GM23338 (cell line): ENCODE measurements at regions not wholly inside any gene's neighbourhood (a gene's known extent, or its start where the extent isn't known, plus 50 kb on each side); places are given as distances from the start of the nearest gene placed in this dataset.

Experiments
- CREB1 ChIP-seq: fragments of 250-450 bp; sonication (Bioruptor Pico); IDR thresholded peaks from 2 replicates; pipeline ENCODE4 v1.5.0; 2020; ENCODE audit warnings: low read depth, mild to moderate bottlenecking, moderate library complexity
- EZH2 ChIP-seq: fragments of 200-600 bp; sonication (generic); IDR thresholded peaks from one replicate; pipeline ENCODE4 v1.8.0; 2017; ENCODE audit warnings: antibody characterized with exemption, mild to moderate bottlenecking, low read depth; ENCODE audit not compliant: unreplicated experiment
- EZH2phosphoT487 ChIP-seq: fragments of 200-600 bp; sonication (generic); IDR thresholded peaks from one replicate; pipeline ENCODE4 v1.8.1; 2018; ENCODE audit warnings: antibody characterized with exemption; ENCODE audit not compliant: unreplicated experiment
- JUNB ChIP-seq: IDR thresholded peaks from one replicate; pipeline ENCODE4 v1.6.1; 2016; ENCODE audit warnings: antibody characterized with exemption; ENCODE audit not compliant: unreplicated experiment
- NANOG ChIP-seq: IDR thresholded peaks from 2 replicates; pipeline ENCODE4 v1.6.1; 2016; ENCODE audit warnings: antibody characterized with exemption, borderline replicate concordance
- POLR2AphosphoS5 ChIP-seq: IDR thresholded peaks from 2 replicates; pipeline ENCODE4 v1.6.1; 2016; ENCODE audit warnings: antibody characterized with exemption, low read depth
- REST ChIP-seq: IDR thresholded peaks from one replicate; pipeline ENCODE4 v1.6.1; 2018; ENCODE audit warnings: antibody characterized with exemption; ENCODE audit not compliant: unreplicated experiment
- STAT1 ChIP-seq: IDR thresholded peaks from one replicate; pipeline ENCODE4 v1.6.1; 2016; ENCODE audit warnings: antibody characterized with exemption; ENCODE audit not compliant: unreplicated experiment
- ZNF114 ChIP-seq: fragments of 250-450 bp; sonication (Bioruptor Pico); IDR thresholded peaks from 2 replicates; pipeline ENCODE4 v1.5.0; 2020; ENCODE audit warnings: mild to moderate bottlenecking, moderate library complexity
- ZNF331 ChIP-seq: fragments of 250-450 bp; sonication (Bioruptor Pico); IDR thresholded peaks from 2 replicates; pipeline ENCODE4 v1.5.0; 2020; ENCODE audit warnings: low read depth, mild to moderate bottlenecking, moderate library complexity
- TF ChIP-seq, protein P1 (sequence below), 2 experiments: fragments of 200-600 bp in 1 of 2; sonication (generic) in 1 of 2; conservative IDR thresholded peaks; 2 replicates each; pipeline versions ENCODE4 v1.5.1 to v1.6.1; 2016 to 2017; ENCODE audit warnings: antibody characterized with exemption in 2 of 2, low read depth in 2 of 2, mild to moderate bottlenecking in 2 of 2, moderate library complexity in 1 of 2

DNA sequence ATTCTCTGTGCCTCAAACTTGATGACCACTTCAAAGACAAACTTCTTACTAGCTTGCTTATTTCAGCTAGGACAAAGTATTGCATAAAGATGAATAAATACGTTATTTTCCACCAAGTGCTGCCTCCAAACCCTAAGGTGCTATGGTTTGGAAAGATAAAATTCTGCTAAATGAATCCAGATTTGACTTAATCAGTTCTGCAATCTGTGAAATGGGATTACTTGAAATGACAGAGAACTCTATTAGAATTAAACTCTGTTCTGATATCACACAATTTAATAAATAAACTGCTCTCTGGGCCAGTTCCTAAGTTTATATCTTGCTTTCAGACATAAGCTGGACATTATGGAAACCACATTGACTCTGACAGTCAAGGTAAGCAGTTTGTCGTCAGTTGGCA is 338.8 kb upstream of the SEMA6D start:
- TF ChIP-seq, protein P1, sequence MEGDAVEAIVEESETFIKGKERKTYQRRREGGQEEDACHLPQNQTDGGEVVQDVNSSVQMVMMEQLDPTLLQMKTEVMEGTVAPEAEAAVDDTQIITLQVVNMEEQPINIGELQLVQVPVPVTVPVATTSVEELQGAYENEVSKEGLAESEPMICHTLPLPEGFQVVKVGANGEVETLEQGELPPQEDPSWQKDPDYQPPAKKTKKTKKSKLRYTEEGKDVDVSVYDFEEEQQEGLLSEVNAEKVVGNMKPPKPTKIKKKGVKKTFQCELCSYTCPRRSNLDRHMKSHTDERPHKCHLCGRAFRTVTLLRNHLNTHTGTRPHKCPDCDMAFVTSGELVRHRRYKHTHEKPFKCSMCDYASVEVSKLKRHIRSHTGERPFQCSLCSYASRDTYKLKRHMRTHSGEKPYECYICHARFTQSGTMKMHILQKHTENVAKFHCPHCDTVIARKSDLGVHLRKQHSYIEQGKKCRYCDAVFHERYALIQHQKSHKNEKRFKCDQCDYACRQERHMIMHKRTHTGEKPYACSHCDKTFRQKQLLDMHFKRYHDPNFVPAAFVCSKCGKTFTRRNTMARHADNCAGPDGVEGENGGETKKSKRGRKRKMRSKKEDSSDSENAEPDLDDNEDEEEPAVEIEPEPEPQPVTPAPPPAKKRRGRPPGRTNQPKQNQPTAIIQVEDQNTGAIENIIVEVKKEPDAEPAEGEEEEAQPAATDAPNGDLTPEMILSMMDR (conservative IDR thresholded peaks at IDR 0.05; ENCODE audit: low read depth in 2 of 2): no peak
- TF ChIP-seq EZH2: no peak
- TF ChIP-seq REST: no peak
- no peak for TF ChIP-seq ZNF331 (CRISPR knock-in tag)
- no peak for TF ChIP-seq JUNB
- no peak for TF ChIP-seq EZH2phosphoT487
- no peak for TF ChIP-seq POLR2AphosphoS5
- no peak for TF ChIP-seq CREB1 (CRISPR knock-in tag)
- no peak for TF ChIP-seq NANOG
- TF ChIP-seq STAT1: no peak
- no peak for TF ChIP-seq ZNF114
